Ascending aorta (tissue), 2 donors: ENCODE measurements at regions not wholly inside any gene's neighbourhood (a gene's known extent, or its start where the extent isn't known, plus 50 kb on each side); places are given as distances from the start of the nearest gene placed in this dataset.

ENCODE experiments used
- DNase-seq, 2 donors: peaks; one replicate each; pipeline ENCODE4 v3.0.0-alpha.2; 2019; ENCODE audit warnings: low spot score in 2 of 2
- H3K27ac ChIP-seq, 2 donors: fragments of 200-600 bp; sonication (generic); one replicate each; pipeline ENCODE4 v1.5.1; 2016 to 2017; ENCODE audit warnings: mild to moderate bottlenecking in 1 of 2
- H3K27me3 ChIP-seq: fragments of 200-600 bp; sonication (generic); one replicate; pipeline ENCODE4 v1.5.1; 2017
- H3K36me3 ChIP-seq, 2 donors: fragments of 200-600 bp; sonication (generic); one replicate each; pipeline ENCODE4 v1.5.1; 2016
- H3K4me1 ChIP-seq, 2 donors: fragments of 200-600 bp; sonication (generic); one replicate each; pipeline ENCODE4 v1.5.1; 2016 to 2017; ENCODE audit warnings: mild to moderate bottlenecking in 1 of 2
- H3K4me3 ChIP-seq, 2 donors: fragments of 200-600 bp; sonication (generic); one replicate each; pipeline ENCODE4 v1.5.1; 2016 to 2017; ENCODE audit warnings: mild to moderate bottlenecking in 1 of 2
- H3K9me3 ChIP-seq, 2 donors: fragments of 200-600 bp; sonication (generic); one replicate each; pipeline ENCODE4 v1.5.1; 2016
- intact Hi-C: fragments of 100-400 bp; cut with DNase I; formaldehyde crosslinking; loops from one replicate; pipeline ENCODE4 v1.15.1; 2023
- TF ChIP-seq, protein P1 (sequence below), 3 experiments: fragments of 200-600 bp in 2 of 3; fragments of 450-650 bp in 1 of 3; sonication (generic) in 2 of 3; IDR thresholded peaks; one replicate each; pipeline ENCODE4 v1.5.1; 2016 to 2019; ENCODE audit warnings: antibody characterized with exemption in 3 of 3, mild to moderate bottlenecking in 1 of 3, moderate library complexity in 1 of 3

DNA sequence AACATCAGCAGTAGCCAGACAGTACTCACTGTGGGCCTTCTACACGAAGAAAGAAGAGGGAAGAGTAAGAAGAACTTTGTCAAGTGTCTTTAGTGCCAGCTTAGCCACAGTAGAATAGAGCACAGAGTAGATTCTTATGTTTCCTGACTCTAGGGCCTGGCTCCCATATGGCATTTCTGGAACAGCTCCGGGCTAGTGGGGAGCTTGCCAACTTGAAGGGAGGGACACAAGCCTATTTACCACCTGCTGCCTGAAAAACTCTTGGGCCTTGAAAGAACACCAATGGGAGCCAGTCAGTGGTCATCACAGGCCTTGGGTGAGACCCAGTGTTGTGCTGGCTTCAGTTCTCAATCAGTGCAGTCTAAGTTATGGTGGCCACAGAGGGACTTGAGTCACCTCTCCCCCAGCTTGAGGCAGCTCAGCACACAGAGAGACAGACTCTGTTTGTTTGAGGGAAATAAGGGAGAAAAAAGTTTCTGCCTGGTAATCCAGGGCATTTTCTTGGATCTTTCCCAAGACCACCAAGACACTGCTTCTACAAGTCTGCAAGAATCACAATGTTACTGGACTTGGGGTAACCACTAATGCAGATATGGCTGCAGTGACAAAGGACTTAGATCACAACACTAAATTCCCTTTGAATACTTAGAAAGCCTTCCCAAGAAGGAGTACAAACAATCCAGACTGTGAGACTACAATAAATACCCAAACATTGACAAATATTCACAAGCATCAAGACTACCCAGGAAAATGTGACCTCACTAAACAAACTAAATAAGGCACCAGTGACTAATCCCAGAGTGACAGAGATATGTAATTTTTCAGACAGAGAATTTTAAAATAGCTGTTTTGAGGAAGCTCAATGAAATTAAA, 261.0 kb upstream of the NDST3 start:
- Histone ChIP-seq H3K9me3 (no peaks in the 10 kb centered on the region), H3K4me1 (peaks cover 0 to 6% of the 10 kb centered on the region in 2 donors), H3K36me3 (no peaks in the 10 kb centered on the region), H3K27ac (peak overlapping the region in 1 of 2 donors; percentile 2), H3K27me3 (no peaks in the 10 kb centered on the region), H3K4me3 (no peak overlapping the region)
- DNase-seq = no peak
- TF ChIP-seq, protein P1, sequence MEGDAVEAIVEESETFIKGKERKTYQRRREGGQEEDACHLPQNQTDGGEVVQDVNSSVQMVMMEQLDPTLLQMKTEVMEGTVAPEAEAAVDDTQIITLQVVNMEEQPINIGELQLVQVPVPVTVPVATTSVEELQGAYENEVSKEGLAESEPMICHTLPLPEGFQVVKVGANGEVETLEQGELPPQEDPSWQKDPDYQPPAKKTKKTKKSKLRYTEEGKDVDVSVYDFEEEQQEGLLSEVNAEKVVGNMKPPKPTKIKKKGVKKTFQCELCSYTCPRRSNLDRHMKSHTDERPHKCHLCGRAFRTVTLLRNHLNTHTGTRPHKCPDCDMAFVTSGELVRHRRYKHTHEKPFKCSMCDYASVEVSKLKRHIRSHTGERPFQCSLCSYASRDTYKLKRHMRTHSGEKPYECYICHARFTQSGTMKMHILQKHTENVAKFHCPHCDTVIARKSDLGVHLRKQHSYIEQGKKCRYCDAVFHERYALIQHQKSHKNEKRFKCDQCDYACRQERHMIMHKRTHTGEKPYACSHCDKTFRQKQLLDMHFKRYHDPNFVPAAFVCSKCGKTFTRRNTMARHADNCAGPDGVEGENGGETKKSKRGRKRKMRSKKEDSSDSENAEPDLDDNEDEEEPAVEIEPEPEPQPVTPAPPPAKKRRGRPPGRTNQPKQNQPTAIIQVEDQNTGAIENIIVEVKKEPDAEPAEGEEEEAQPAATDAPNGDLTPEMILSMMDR (IDR thresholded peaks at IDR 0.05) = no peak
- intact Hi-C loops = no loop called here

DNA sequence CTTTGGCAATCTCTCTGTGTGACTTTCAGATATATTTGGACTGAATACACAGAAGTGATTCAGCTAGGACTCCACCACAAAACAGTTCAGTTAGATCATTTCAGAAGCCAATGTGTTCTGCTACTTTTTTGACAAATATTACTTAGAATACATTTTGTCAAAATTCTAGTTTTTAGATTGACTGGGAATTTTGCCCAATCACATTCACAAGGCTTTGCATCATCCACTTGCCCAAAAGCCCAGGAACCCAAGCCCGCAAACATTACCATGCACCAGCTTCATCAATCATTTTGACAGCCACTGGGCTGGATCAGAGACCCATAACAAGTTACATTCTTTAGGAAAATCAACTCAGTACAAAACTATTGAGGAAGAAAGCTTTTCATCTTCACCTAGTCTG, 256.6 kb upstream of the NDST3 start:
- no peaks in the 10 kb centered on the region for H3K9me3 ChIP-seq
- TF ChIP-seq, protein P1 (IDR thresholded peaks at IDR 0.05) = no peak
- no peaks in the 10 kb centered on the region for H3K36me3 ChIP-seq
- H3K27me3 ChIP-seq = no peaks in the 10 kb centered on the region
- DNase-seq = no peak
- H3K4me3 ChIP-seq = no peak overlapping the region
- H3K4me1 ChIP-seq = peaks cover 0 to 6% of the 10 kb centered on the region in 2 donors
- intact Hi-C loops = no loop called here
- no peak overlapping the region for H3K27ac ChIP-seq

DNA sequence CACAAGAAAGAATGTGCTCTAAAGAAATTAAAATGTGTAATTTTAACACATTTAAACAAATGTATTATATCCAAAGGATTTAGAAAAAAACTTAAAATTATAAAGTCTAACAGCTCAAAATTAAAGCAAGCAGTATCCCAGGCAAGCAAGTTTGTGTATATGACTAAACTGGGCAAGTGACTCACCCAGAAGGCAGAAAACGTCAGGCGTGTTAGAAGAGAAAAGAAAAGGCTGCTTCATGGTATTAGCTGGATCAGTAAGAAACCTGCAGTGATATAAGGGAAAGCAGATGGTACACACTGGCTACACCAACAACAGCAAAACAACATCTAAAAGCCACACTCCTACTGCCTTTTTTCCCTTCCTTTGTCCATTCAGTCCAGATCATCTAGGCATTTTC, 250.6 kb upstream of the NDST3 start:
- TF ChIP-seq, protein P1 (IDR thresholded peaks at IDR 0.05) = no peak
- H3K4me1 ChIP-seq = no peaks in the 10 kb centered on the region
- intact Hi-C loops = no loop called here
- H3K27me3 ChIP-seq = no peaks in the 10 kb centered on the region
- no peaks in the 10 kb centered on the region for H3K36me3 ChIP-seq
- DNase-seq = no peak
- no peak overlapping the region for H3K4me3 ChIP-seq
- H3K9me3 ChIP-seq = no peaks in the 10 kb centered on the region
- H3K27ac ChIP-seq = no peak overlapping the region

DNA sequence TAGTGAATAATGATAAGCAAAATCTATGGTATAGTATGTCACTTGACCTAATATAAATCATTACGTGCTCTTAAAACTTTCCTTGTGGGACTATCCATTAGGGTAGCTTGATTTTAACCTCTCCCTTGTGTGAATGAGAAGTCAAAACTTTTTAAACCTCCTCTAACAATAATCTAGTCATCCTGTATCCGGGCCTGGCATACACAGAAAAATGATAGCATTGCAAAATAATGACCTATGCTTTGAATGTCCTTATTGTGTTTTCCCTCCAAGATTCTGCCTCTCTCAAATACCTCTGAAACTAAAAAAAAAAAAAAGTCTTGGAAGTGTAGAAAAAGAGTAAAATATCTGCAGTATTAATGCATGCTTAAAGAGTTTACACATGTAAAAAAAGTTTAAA, 250.0 kb upstream of the NDST3 start:
- no peak for DNase-seq

DNA sequence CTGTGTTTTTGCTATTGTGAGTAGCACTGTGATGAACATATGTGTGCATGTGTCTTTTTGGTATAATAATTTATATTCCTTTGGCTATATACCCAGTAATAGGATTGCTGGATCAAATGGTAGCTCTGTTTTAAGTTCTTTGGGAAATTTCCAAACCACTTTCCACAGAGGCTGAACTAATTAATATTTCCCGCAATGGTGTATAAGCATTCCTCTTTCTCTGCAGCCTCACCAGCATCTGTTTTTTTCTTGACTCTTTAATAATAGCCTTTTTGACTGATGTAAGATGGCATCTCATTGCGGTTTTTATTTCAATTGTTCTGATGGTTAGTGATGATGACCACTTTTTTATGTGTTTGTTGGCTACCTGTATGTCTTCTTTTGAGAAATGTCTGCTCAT, 247.7 kb upstream of the NDST3 start:
- no peaks in the 10 kb centered on the region for H3K9me3 ChIP-seq
- TF ChIP-seq, protein P1 (IDR thresholded peaks at IDR 0.05) = no peak
- no peaks in the 10 kb centered on the region for H3K27me3 ChIP-seq
- no peak for DNase-seq
- no peaks in the 10 kb centered on the region for H3K4me1 ChIP-seq
- no peak overlapping the region for H3K27ac ChIP-seq
- no peak overlapping the region for H3K4me3 ChIP-seq
- intact Hi-C loops = no loop called here
- H3K36me3 ChIP-seq = no peaks in the 10 kb centered on the region

More for the DNA sequence above, 250.0 kb upstream of the NDST3 start:
- no peaks in the 10 kb centered on the region for H3K36me3 ChIP-seq
- TF ChIP-seq, protein P1 (IDR thresholded peaks at IDR 0.05) = no peak
- H3K27ac ChIP-seq = no peak overlapping the region
- no peaks in the 10 kb centered on the region for H3K4me1 ChIP-seq
- H3K9me3 ChIP-seq = no peaks in the 10 kb centered on the region
- H3K4me3 ChIP-seq = no peak overlapping the region
- no peaks in the 10 kb centered on the region for H3K27me3 ChIP-seq
- intact Hi-C loops = no loop called here
